Gastroesophageal sphincter (tissue), 3 donors: ENCODE measurements at regions not wholly inside any gene's neighbourhood (a gene's known extent, or its start where the extent isn't known, plus 50 kb on each side); places are given as distances from the start of the nearest gene placed in this dataset.

Source experiments
- CTCF ChIP-seq, 4 experiments: fragments of 200-600 bp in 2 of 4; fragments of 450-650 bp in 2 of 4; sonication (generic) in 1 of 4; IDR thresholded peaks; one replicate each; pipeline ENCODE4 v1.5.1; 2017 to 2019; ENCODE audit warnings: antibody characterized with exemption in 4 of 4, mild to moderate bottlenecking in 2 of 4, moderate library complexity in 2 of 4
- EP300 ChIP-seq: sonication (generic); formaldehyde crosslinking; IDR thresholded peaks from one replicate; pipeline ENCODE4 v1.6.1; 2017; ENCODE audit warnings: antibody characterized with exemption, mild to moderate bottlenecking
- POLR2A ChIP-seq, 2 donors: fragments of 450-650 bp; IDR thresholded peaks; one replicate each; pipeline ENCODE4 v1.6.1; 2017; ENCODE audit warnings: antibody characterized with exemption in 2 of 2, mild to moderate bottlenecking in 2 of 2, moderate library complexity in 1 of 2
- POLR2AphosphoS5 ChIP-seq: sonication (generic); formaldehyde crosslinking; IDR thresholded peaks from one replicate; pipeline ENCODE4 v1.6.1; 2017; ENCODE audit warnings: antibody characterized with exemption

- TF ChIP-seq CTCF (IDR thresholded peaks at IDR 0.05) (no peak), POLR2AphosphoS5 (no peak), EP300 (no peak), POLR2A (IDR thresholded peaks at IDR 0.05) (no peak)
These were observed 585.8 kb upstream of the GOT2 start for GRCh38 chr16:59319871-59320270.
